ENCODE measurements at regions not wholly inside any gene's neighbourhood (a gene's known extent, or its start where the extent isn't known, plus 50 kb on each side); places are given as distances from the start of the nearest gene placed in this dataset.

GRCh38 chr5:53423724-53424123, 56.7 kb upstream of the FST start:
- ATAC-seq = no peak
- no peak for DNase-seq (ENCODE audit: missing footprints)
- intact Hi-C loops (cut with DNase I) = no loop called here

- DNase-seq (ENCODE audit: missing footprints) (no peak), ATAC-seq (peak; percentile 25)
- intact Hi-C loops (cut with DNase I) = no loop called here
These were observed 55.5 kb upstream of the FST start for GRCh38 chr5:53424686-53425615.

DNA sequence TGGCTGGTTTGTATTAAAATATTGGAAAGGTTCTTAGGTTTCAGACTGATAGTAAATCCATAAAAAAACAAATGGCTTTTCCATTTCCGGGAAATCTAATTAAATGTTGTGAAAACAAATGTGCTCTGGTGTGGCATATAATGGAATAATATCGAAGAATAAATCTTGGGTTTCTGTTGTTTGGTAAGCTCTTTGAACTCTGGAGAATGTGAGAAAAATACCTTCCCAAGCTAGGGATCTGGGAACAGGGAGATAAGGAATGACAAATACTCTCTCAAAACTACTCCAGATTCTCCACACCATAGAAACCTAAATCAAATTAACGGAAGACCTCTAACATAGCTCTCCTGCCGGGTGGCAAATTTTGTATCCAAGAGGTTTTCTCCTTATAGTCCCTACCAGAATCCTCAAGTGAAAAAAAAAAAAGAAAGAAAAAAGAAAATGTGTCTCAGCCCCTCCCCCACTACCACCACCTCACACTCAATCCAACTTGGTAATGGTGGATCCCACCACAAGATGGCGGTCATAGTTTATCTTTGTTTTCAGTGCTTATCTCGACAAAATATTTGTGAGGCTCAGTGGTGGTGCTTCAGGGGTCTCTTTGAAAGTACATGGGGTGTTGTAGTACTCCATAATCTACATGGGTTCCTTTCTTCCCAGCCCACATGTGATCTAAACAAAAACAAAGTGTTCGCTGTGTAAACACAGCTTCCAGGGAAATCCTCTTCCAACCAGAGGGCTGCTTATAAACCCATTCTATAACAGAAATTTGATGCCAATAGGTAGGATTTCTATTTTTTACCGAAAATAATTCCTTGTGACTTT, 54.5 kb upstream of the FST start:
- DNase-seq (ENCODE audit: missing footprints) = no peak
- intact Hi-C loops (cut with DNase I) = no loop called here
- no peak for ATAC-seq

GRCh38 chr5:53426512-53426830, 54.0 kb upstream of the FST start:
- DNase-seq (ENCODE audit: missing footprints) (no peak), ATAC-seq (no peak)
- intact Hi-C loops (cut with DNase I) = no loop called here

- DNase-seq (ENCODE audit: missing footprints) (no peak), ATAC-seq (no peak)
- intact Hi-C loops (cut with DNase I) = no loop called here
These were observed 53.6 kb upstream of the FST start for GRCh38 chr5:53426878-53427277.

- intact Hi-C loops (cut with DNase I) = no loop called here
- no peak for DNase-seq (ENCODE audit: missing footprints)
- no peak for ATAC-seq
These were observed 52.5 kb upstream of the FST start for GRCh38 chr5:53427965-53428364.

DNA sequence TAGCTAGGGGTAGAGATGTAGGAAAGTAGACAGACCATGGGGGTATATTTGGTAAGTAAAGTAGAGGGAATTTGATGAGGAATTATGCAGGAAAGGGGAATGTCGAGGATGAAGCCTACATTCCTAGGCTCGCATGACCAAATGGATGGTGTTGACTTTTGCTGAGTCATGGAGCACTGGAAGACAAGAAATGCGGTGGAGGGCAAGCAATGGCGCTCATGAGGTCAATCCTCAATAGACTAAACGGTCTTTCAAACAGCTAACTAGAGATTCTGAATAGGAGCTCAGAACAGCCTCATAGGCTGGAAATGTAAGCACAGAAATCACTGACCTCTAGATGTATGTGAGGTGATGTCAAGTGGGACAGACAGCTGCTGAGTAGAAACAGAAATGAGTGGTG, 50.7 kb upstream of the FST start:
- no peak for DNase-seq (ENCODE audit: missing footprints)
- intact Hi-C loops (cut with DNase I) = loop anchor here (10.0 kb wide), 1 partner anchor 165 kb away; no protein-coding TSS in a partner anchor
- no peak for ATAC-seq

DNA sequence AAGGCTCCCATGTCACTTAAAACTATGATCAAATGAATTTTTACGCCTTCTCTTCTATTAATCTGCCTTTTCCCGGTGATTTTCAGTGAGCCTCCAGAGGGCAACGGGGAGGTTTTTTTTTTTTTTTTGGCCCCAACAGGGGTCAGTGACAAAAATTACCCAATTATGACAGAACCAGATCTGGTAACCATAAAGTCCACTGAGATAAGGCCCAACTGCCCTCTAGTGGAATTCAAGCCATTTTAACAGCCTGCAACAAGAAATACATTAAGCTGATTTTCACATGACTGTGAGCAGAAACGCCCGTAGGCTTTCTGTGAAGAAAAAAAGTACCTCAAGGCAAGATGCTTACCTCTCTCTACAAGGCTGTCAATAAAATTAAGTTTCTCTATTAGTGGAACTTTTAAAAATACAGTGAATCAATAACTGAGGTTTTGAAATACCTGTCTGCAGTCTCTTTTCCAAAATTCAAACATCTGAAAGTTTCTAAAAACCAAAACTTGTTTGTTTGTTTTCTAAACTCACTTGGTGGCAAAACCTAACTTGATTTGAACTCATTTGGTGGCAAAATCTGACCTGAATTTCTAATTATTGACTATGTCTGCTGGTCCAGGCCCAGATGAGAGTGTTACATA, 49.7 kb upstream of the FST start:
- intact Hi-C loops (cut with DNase I) = loop anchor here (10.0 kb wide), 1 partner anchor 166 kb away; no protein-coding TSS in a partner anchor
- peak; percentile 70 for ATAC-seq
- no peak for DNase-seq (ENCODE audit: missing footprints)

All from Right ventricle myocardium inferior (tissue), 1 donor.